Neural crest cell (in vitro differentiated cells): ENCODE measurements at regions not wholly inside any gene's neighbourhood (a gene's known extent, or its start where the extent isn't known, plus 50 kb on each side); places are given as distances from the start of the nearest gene placed in this dataset.

ENCODE experiments used
- DNase-seq: peaks from one replicate; pipeline ENCODE4 v3.0.0; 2021; ENCODE audit warnings: low read depth, mixed read lengths, low spot score
- H3K27ac Mint-ChIP-seq: one replicate; pipeline ENCODE4 v1.8.0; 2021; ENCODE audit warnings: mild to moderate bottlenecking, mixed read lengths; ENCODE audit not compliant: unreplicated experiment
- H3K27me3 Mint-ChIP-seq: 2 replicates; pipeline ENCODE4 v1.8.0; 2021; ENCODE audit warnings: low read depth, mild to moderate bottlenecking, mixed read lengths
- H3K36me3 Mint-ChIP-seq: 2 replicates; pipeline ENCODE4 v1.8.0; 2021; ENCODE audit warnings: low read depth, mild to moderate bottlenecking, mixed read lengths
- H3K4me1 Mint-ChIP-seq: 2 replicates; pipeline ENCODE4 v1.8.0; 2021; ENCODE audit warnings: mixed read lengths
- H3K4me3 Mint-ChIP-seq: one replicate; pipeline ENCODE4 v1.8.0; 2021; ENCODE audit warnings: mild to moderate bottlenecking, mixed read lengths
- H3K9me3 Mint-ChIP-seq: 2 replicates; pipeline ENCODE4 v1.8.0; 2021; ENCODE audit warnings: mixed read lengths
- CTCF ChIP-seq: fragments of 200-600 bp; sonication (generic); conservative IDR thresholded peaks from 2 replicates; pipeline ENCODE4 v1.5.0; 2021; ENCODE audit warnings: antibody characterized with exemption, mild to moderate bottlenecking

GRCh38 chr10:2660276-2660675 lies 407.1 kb upstream of the PFKP start:
- no peak for DNase-seq
- no peaks in the 10 kb centered on the region for H3K36me3 Mint-ChIP-seq
- no peak overlapping the region for H3K4me3 Mint-ChIP-seq
- no peaks in the 10 kb centered on the region for H3K27me3 Mint-ChIP-seq
- H3K9me3 Mint-ChIP-seq: peaks cover 9% of the 10 kb centered on the region
- peaks cover 8% of the 10 kb centered on the region for H3K4me1 Mint-ChIP-seq
- no peak for TF ChIP-seq CTCF
- no peak overlapping the region for H3K27ac Mint-ChIP-seq

- no peaks in the 10 kb centered on the region for H3K36me3 Mint-ChIP-seq
- H3K9me3 Mint-ChIP-seq: peaks cover 7% of the 10 kb centered on the region
- no peaks in the 10 kb centered on the region for H3K27me3 Mint-ChIP-seq
- H3K27ac Mint-ChIP-seq: no peak overlapping the region
- TF ChIP-seq CTCF: no peak
- no peak overlapping the region for H3K4me3 Mint-ChIP-seq
- H3K4me1 Mint-ChIP-seq: peaks cover 8% of the 10 kb centered on the region
- no peak for DNase-seq
Measured at GRCh38 chr10:2659660-2660209, 407.6 kb upstream of the PFKP start.

GRCh38 chr10:2658780-2659179 lies 408.6 kb upstream of the PFKP start:
- Mint-ChIP-seq H3K9me3 (no peaks in the 10 kb centered on the region), H3K27me3 (no peaks in the 10 kb centered on the region), H3K4me3 (no peak overlapping the region), H3K36me3 (no peaks in the 10 kb centered on the region), H3K4me1 (peaks cover 8% of the 10 kb centered on the region), H3K27ac (no peak overlapping the region)
- DNase-seq: no peak
- TF ChIP-seq CTCF: no peak

GRCh38 chr10:2650328-2650727 lies 417.0 kb upstream of the PFKP start:
- H3K27me3 Mint-ChIP-seq: no peaks in the 10 kb centered on the region
- H3K36me3 Mint-ChIP-seq: peaks cover 3% of the 10 kb centered on the region
- no peak overlapping the region for H3K4me3 Mint-ChIP-seq
- no peak for TF ChIP-seq CTCF
- no peaks in the 10 kb centered on the region for H3K4me1 Mint-ChIP-seq
- peaks cover 3% of the 10 kb centered on the region for H3K9me3 Mint-ChIP-seq
- no peak overlapping the region for H3K27ac Mint-ChIP-seq
- DNase-seq: no peak

- no peaks in the 10 kb centered on the region for H3K27me3 Mint-ChIP-seq
- peaks cover 4% of the 10 kb centered on the region for H3K9me3 Mint-ChIP-seq
- TF ChIP-seq CTCF: no peak
- no peak for DNase-seq
- H3K27ac Mint-ChIP-seq: no peak overlapping the region
- H3K4me3 Mint-ChIP-seq: no peak overlapping the region
- no peaks in the 10 kb centered on the region for H3K36me3 Mint-ChIP-seq
- no peaks in the 10 kb centered on the region for H3K4me1 Mint-ChIP-seq
Measured at GRCh38 chr10:2641028-2641427, 426.3 kb upstream of the PFKP start.

- peaks cover 2% of the 10 kb centered on the region for H3K9me3 Mint-ChIP-seq
- peaks cover 5% of the 10 kb centered on the region for H3K4me1 Mint-ChIP-seq
- no peaks in the 10 kb centered on the region for H3K36me3 Mint-ChIP-seq
- H3K27me3 Mint-ChIP-seq: no peaks in the 10 kb centered on the region
- TF ChIP-seq CTCF: no peak
- peak overlapping the region; percentile 75 for H3K27ac Mint-ChIP-seq
- H3K4me3 Mint-ChIP-seq: no peak overlapping the region
- DNase-seq: no peak
Measured at GRCh38 chr10:2633630-2634029, 433.7 kb upstream of the PFKP start.
